Activated CD4-positive, alpha-beta T cell treated with anti-CD3 and anti-CD28 coated beads for 36 hours (primary cell): ENCODE measurements at regions not wholly inside any gene's neighbourhood (a gene's known extent, or its start where the extent isn't known, plus 50 kb on each side); places are given as distances from the start of the nearest gene placed in this dataset.

Experiments
- ATAC-seq: fragments of 200-7000 bp; cut with Tn5 transposase; one replicate; pipeline ENCODE4 v1.10.0; 2021; ENCODE audit warnings: mild to moderate bottlenecking, moderate library complexity
- CTCF ChIA-PET: fragments of 350-600 bp; sonication (Branson Sonifier 250); formaldehyde crosslinking; loops from one replicate; lab custom pipeline; 2021; ENCODE audit warnings: antibody characterized with exemption; lab: Charles Lee
- POLR2A ChIA-PET: fragments of 350-600 bp; sonication (Branson Sonifier 250); formaldehyde crosslinking; loops from one replicate; lab custom pipeline; 2021; ENCODE audit warnings: antibody characterized with exemption, inconsistent platforms; lab: Charles Lee
- DNase-seq: peaks from one replicate; pipeline ENCODE4 v3.0.0-alpha.2; 2020
- H3K27ac Mint-ChIP-seq: one replicate; pipeline ENCODE4 v1.8.0; 2021; ENCODE audit warnings: mixed read lengths
- H3K27me3 Mint-ChIP-seq: one replicate; pipeline ENCODE4 v1.8.0; 2021; ENCODE audit warnings: mixed read lengths
- H3K36me3 Mint-ChIP-seq: one replicate; pipeline ENCODE4 v1.8.0; 2021; ENCODE audit warnings: low read depth, mixed read lengths
- H3K4me1 Mint-ChIP-seq: one replicate; pipeline ENCODE4 v1.8.0; 2021; ENCODE audit warnings: mixed read lengths
- H3K4me3 Mint-ChIP-seq: one replicate; pipeline ENCODE4 v1.8.0; 2021; ENCODE audit warnings: mild to moderate bottlenecking, moderate library complexity, mixed read lengths
- H3K9me3 Mint-ChIP-seq: one replicate; pipeline ENCODE4 v1.8.0; 2021; ENCODE audit warnings: low read depth, mixed read lengths
- intact Hi-C, 2 experiments: fragments of 100-400 bp; cut with DNase I in 1 of 2; cut with micrococcal nuclease in 1 of 2; formaldehyde crosslinking; loops; one replicate each; pipeline versions ENCODE4 v1.14.2 to v1.15.1; 2022 to 2024; cut with DNase I, micrococcal nuclease

GRCh38 chr12:30846776-30847175, 79.8 kb upstream of the TSPAN11 start:
- intact Hi-C loops: loop anchor here (1.0 kb wide), 5 partner anchors 139 to 790 kb away; no protein-coding TSS in a partner anchor
- ChIA-PET POLR2A (interaction anchor here (0.6 kb wide), 1 partner anchor 478 kb away, joined by 3 read pairs; no protein-coding TSS in a partner anchor), CTCF (interaction anchor here (0.7 to 7.6 kb wide), 15 partner anchors 13 to 841 kb away, joined by 3 to 56 read pairs (median 5); no protein-coding TSS in a partner anchor)
- ATAC-seq: no peak
- Mint-ChIP-seq H3K4me1 (peaks cover 7% of the 10 kb centered on the region), H3K27me3 (peaks cover 4% of the 10 kb centered on the region), H3K36me3 (no peaks in the 10 kb centered on the region), H3K27ac (no peak overlapping the region), H3K9me3 (no peaks in the 10 kb centered on the region), H3K4me3 (no peak overlapping the region)
- DNase-seq: no peak

GRCh38 chr12:30845676-30846075, 80.9 kb upstream of the TSPAN11 start:
- Mint-ChIP-seq H3K9me3 (no peaks in the 10 kb centered on the region), H3K4me3 (no peak overlapping the region), H3K4me1 (peaks cover 3% of the 10 kb centered on the region), H3K36me3 (no peaks in the 10 kb centered on the region), H3K27me3 (peaks cover 4% of the 10 kb centered on the region), H3K27ac (no peak overlapping the region)
- POLR2A ChIA-PET: no interaction called here
- no peak for DNase-seq
- CTCF ChIA-PET: interaction anchor here (4.3 to 7.6 kb wide), 3 partner anchors 140 to 426 kb away, joined by 33 to 56 read pairs (median 44); no protein-coding TSS in a partner anchor
- intact Hi-C loops: no loop called here
- ATAC-seq: no peak

DNA sequence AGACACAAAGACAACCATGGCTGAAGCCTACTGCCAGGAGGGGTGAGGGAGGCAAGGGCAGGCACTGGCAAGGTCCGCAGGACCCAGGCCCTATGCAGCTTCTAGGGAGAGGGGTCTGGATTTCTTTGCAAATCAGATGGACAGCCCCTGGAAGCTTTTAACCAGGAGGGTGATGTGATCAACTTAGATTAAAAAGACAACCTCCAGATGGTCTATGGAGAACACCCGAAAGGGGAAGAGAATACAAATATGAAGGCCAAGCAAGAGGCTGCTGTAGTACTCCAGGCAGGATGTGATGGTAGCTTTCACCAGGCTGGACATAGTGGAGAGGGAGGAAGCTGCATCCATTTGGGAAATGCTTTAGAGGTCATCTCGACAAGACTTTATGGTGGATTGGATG, 83.3 kb upstream of the TSPAN11 start:
- Mint-ChIP-seq H3K27ac (no peak overlapping the region), H3K27me3 (peaks cover 6% of the 10 kb centered on the region), H3K4me1 (peaks cover 3% of the 10 kb centered on the region), H3K9me3 (no peaks in the 10 kb centered on the region), H3K36me3 (no peaks in the 10 kb centered on the region), H3K4me3 (no peak overlapping the region)
- ATAC-seq (no peak), DNase-seq (no peak)
- intact Hi-C loops: no loop called here
- CTCF ChIA-PET: interaction anchor here (0.5 to 1.6 kb wide), 3 partner anchors 599 to 1467 kb away, joined by 3 to 4 read pairs (median 3); no protein-coding TSS in a partner anchor
- POLR2A ChIA-PET: no interaction called here

- H3K27ac Mint-ChIP-seq: no peak overlapping the region
Observed at GRCh38 chr12:30840715-30841114, 85.8 kb upstream of the TSPAN11 start.

GRCh38 chr12:30839643-30840220, 85.0 kb upstream of the CAPRIN2 start:
- H3K27me3 Mint-ChIP-seq: peaks cover 23% of the 10 kb centered on the region
- H3K4me3 Mint-ChIP-seq: no peak overlapping the region
- H3K4me1 Mint-ChIP-seq: peaks cover 3% of the 10 kb centered on the region
- CTCF ChIA-PET: interaction anchor here (0.6 to 0.7 kb wide), 2 partner anchors 111 to 1307 kb away, joined by 3 read pairs; no protein-coding TSS in a partner anchor
- ATAC-seq (no peak), DNase-seq (no peak)
- H3K36me3 Mint-ChIP-seq: no peaks in the 10 kb centered on the region
- intact Hi-C loops: no loop called here
- POLR2A ChIA-PET: no interaction called here
- H3K27ac Mint-ChIP-seq: no peak overlapping the region
- no peaks in the 10 kb centered on the region for H3K9me3 Mint-ChIP-seq

More at GRCh38 chr12:30840715-30841114, 85.8 kb upstream of the TSPAN11 start:
- Mint-ChIP-seq H3K9me3 (no peaks in the 10 kb centered on the region), H3K36me3 (no peaks in the 10 kb centered on the region), H3K27me3 (peaks cover 20% of the 10 kb centered on the region), H3K4me3 (no peak overlapping the region), H3K4me1 (peaks cover 3% of the 10 kb centered on the region)
- ChIA-PET CTCF (interaction anchor here (0.6 kb wide), 1 partner anchor 11 kb away, joined by 3 read pairs; no protein-coding TSS in a partner anchor), POLR2A (no interaction called here)
- intact Hi-C loops: no loop called here
- ATAC-seq (no peak), DNase-seq (no peak)

DNA sequence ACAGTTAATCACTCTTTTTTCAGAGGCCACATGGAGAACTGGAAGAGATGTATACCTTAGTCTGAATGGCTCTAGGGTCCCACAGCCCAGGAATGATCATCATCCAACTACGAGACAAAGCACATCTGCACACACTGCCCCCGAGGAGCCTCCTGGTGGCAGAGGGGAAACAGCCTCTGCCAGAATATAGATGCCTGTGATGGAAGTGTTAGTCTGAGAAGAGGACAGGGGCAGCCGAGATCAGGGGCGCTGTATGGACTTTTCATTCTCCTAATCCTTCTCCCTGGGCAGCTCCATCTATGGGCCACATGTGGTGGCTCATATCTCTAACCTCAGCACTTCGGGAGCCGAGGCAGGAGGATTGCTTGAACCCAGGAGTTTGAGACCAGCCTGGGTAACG, 82.8 kb upstream of the CAPRIN2 start:
- Mint-ChIP-seq H3K27ac (no peak overlapping the region), H3K4me3 (no peak overlapping the region), H3K9me3 (no peaks in the 10 kb centered on the region), H3K36me3 (no peaks in the 10 kb centered on the region), H3K4me1 (no peaks in the 10 kb centered on the region), H3K27me3 (peaks cover 19% of the 10 kb centered on the region)
- no peak for ATAC-seq
- intact Hi-C loops: no loop called here
- CTCF ChIA-PET: no interaction called here
- POLR2A ChIA-PET: no interaction called here
- no peak for DNase-seq

DNA sequence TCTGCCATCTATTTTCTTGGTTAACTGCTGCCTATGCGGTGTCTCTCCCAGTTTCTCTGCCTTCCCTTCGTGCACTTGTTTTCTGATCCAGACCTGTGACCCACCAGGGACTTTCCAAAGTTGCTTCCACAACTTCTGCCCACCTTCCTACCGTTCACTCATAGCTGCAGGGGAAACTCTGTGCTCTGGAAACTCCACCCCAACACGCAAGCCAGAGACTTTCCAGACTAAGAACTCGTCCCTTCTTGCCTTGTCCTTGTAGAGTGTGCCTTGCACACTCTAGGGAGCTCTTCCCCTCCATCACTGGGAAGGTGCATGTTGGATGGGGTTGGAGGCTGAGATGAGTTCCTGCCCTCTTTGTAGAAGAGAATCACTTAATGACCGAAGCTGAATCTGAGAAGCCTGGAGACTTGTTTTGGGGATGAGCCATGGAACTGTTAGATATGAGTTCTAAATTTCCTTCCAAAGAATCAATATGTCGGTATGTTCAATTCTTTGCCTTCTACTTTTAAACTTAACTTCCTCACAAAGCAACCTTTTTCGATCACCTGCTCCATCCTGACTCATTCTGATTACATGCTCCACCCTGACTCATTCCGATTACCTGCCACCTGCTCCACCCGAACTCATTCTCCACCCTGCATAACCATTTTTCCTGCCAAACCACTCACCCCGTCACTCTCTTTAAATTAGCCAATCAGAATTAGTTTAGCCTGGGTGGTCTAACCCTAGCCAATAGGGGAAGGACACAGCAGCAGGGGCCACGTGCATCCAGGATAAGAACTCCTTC, 82.1 kb upstream of the CAPRIN2 start:
- Mint-ChIP-seq H3K27ac (no peak overlapping the region), H3K27me3 (peaks cover 19% of the 10 kb centered on the region), H3K36me3 (no peaks in the 10 kb centered on the region), H3K9me3 (no peaks in the 10 kb centered on the region), H3K4me1 (no peaks in the 10 kb centered on the region), H3K4me3 (no peak overlapping the region)
- intact Hi-C loops: no loop called here
- DNase-seq (no peak), ATAC-seq (no peak)
- ChIA-PET POLR2A (no interaction called here), CTCF (interaction anchor here (0.9 kb wide), 1 partner anchor 14 kb away, joined by 3 read pairs; no protein-coding TSS in a partner anchor)

GRCh38 chr12:30835216-30835615, 80.5 kb upstream of the CAPRIN2 start:
- no peak overlapping the region for H3K4me3 Mint-ChIP-seq
- CTCF ChIA-PET: no interaction called here
- H3K4me1 Mint-ChIP-seq: no peaks in the 10 kb centered on the region
- DNase-seq (no peak), ATAC-seq (no peak)
- intact Hi-C loops: no loop called here
- peaks cover 24% of the 10 kb centered on the region for H3K27me3 Mint-ChIP-seq
- no peaks in the 10 kb centered on the region for H3K9me3 Mint-ChIP-seq
- H3K27ac Mint-ChIP-seq: no peak overlapping the region
- POLR2A ChIA-PET: no interaction called here
- no peaks in the 10 kb centered on the region for H3K36me3 Mint-ChIP-seq

DNA sequence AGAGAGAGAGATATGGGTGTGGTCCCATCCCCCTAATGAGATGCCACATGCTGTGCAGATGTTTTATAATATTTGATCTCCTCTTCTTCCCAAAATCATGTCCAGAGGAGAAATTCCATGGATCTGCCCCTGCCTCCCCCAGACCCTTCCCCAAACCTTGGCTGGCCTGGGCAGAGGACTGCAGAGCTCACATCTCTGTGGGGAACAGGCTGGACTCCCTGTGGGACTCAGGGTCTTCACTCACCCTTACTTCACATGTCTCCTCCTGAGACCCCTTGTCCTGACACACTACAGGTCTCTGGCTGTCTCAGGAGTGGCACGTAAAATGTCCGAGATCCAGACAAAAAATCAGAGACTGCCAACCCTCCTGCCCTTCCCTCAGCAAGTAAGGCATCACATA, 76.0 kb upstream of the CAPRIN2 start:
- H3K4me1 Mint-ChIP-seq: no peaks in the 10 kb centered on the region
- DNase-seq (no peak), ATAC-seq (no peak)
- intact Hi-C loops: no loop called here
- H3K9me3 Mint-ChIP-seq: no peaks in the 10 kb centered on the region
- ChIA-PET POLR2A (no interaction called here), CTCF (interaction anchor here (1.9 kb wide), 1 partner anchor 16 kb away, joined by 7 read pairs; no protein-coding TSS in a partner anchor)
- no peak overlapping the region for H3K4me3 Mint-ChIP-seq
- H3K27me3 Mint-ChIP-seq: peaks cover 22% of the 10 kb centered on the region
- H3K27ac Mint-ChIP-seq: no peak overlapping the region
- no peaks in the 10 kb centered on the region for H3K36me3 Mint-ChIP-seq

DNA sequence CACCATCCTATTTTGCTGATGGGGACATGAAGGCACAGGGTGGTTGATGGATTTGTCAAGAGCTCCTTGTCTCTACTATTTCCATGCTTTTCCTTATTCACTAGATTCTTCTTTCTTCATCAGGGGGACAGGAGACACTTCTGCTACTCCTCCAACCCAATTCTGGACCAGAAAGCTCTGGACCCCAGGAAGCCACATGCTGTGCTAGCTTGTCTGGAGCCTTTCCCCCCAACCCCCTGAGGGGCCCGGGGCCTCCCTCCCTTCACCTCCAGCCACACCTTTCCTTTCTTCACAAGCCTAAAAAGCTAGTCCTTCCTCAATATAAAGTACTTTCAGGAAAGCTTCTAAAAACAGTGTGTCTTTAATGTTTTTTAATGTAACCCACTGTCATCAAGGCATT, 75.1 kb upstream of the CAPRIN2 start:
- Mint-ChIP-seq H3K4me1 (no peaks in the 10 kb centered on the region), H3K4me3 (no peak overlapping the region), H3K27ac (no peak overlapping the region), H3K9me3 (no peaks in the 10 kb centered on the region), H3K27me3 (peaks cover 19% of the 10 kb centered on the region), H3K36me3 (no peaks in the 10 kb centered on the region)
- CTCF ChIA-PET: interaction anchor here (0.5 to 1.1 kb wide), 2 partner anchors 19 to 135 kb away, joined by 3 read pairs; no protein-coding TSS in a partner anchor
- DNase-seq (no peak), ATAC-seq (no peak)
- POLR2A ChIA-PET: no interaction called here
- intact Hi-C loops: no loop called here

GRCh38 chr12:30828686-30829085, 73.9 kb upstream of the CAPRIN2 start:
- POLR2A ChIA-PET: no interaction called here
- H3K9me3 Mint-ChIP-seq: no peaks in the 10 kb centered on the region

More at GRCh38 chr12:30828686-30829085, 73.9 kb upstream of the CAPRIN2 start:
- H3K36me3 Mint-ChIP-seq: no peaks in the 10 kb centered on the region
- CTCF ChIA-PET: no interaction called here
- intact Hi-C loops: no loop called here
- ATAC-seq (no peak), DNase-seq (no peak)
- H3K27ac Mint-ChIP-seq: no peak overlapping the region
- no peaks in the 10 kb centered on the region for H3K4me1 Mint-ChIP-seq
- no peak overlapping the region for H3K4me3 Mint-ChIP-seq
- peaks cover 26% of the 10 kb centered on the region for H3K27me3 Mint-ChIP-seq
